IPS DF 19.7 (cell line): ENCODE measurements at regions not wholly inside any gene's neighbourhood (a gene's known extent, or its start where the extent isn't known, plus 50 kb on each side); places are given as distances from the start of the nearest gene placed in this dataset.

ENCODE experiments used
- DNase-seq: peaks from one replicate; pipeline ENCODE4 v3.0.0-alpha.2; 2013; ENCODE audit warnings: low read depth, low spot score

DNA sequence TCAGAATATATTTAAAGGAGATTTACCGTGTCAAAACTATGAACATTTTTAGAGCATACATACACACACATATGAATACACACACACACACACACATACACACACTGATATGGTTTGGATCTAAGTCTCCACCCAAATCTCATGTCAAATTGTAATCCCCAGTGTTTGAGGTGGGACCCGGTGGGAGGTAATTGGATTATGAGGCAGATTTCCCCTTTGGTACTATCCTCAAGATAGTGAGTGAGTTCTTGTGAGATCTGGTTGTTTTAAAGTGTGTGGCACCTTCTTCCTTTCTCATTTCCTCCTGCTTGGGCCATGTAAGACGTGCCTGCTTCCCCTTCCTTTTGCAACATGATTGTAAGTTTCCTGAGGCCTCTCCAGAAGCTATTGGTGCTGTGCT, 515.0 kb upstream of the ZMIZ1 start:
- DNase-seq, result no peak

DNA sequence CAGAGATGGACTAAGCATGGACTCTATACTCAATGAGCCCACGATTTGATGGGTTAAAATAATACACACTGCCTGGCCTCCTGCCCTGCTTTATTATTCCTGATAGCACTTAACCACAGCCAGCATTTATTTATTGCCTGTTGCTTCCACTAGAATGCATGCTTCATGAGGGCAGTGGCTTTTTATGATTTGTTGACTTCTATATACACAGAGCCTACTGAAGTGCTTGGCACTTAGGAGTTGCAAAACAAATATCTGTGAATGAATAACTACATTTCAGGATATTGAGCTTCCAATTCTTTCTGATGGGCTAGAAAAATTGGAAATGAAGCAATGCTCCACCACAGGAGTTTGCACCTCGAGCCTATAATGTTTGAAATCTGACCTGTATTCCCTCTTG, 513.6 kb upstream of the ZMIZ1 start:
- DNase-seq, result no peak

DNA sequence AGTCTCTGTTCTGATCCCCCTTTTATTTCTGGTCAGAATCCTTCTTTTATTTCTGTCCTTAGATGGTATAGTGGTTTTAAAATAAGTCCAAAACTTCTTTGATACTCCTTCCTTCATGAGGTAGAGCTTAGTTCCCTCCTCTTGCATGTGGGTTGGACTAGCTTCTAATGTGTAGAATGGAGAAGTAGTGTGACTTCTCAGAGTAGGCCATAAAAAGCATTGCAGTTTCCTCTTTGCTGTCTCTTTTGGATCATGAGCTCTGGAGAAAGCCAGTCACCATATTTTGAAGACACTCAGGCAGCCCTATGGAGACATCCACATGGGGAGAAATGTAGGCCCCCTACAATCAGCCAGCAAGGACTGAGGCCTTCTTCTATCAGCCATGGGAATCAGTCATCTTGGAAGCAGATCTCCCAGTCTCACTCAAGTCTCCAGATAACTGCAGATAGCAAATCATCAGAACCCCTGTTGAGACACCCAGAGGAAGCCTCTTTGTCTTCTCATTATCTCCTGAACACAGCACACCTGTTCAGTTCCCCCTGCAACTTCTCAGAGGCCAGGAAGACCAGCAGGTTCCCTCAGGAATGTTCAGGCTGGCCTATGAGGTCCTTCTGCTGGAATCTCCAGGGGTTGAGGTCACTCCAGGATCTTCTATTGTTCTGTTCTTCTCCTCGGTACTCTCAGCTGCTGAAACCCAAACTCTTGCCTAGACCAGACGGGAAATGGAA, 511.9 kb upstream of the ZMIZ1 start:
- DNase-seq, result no peak

DNA sequence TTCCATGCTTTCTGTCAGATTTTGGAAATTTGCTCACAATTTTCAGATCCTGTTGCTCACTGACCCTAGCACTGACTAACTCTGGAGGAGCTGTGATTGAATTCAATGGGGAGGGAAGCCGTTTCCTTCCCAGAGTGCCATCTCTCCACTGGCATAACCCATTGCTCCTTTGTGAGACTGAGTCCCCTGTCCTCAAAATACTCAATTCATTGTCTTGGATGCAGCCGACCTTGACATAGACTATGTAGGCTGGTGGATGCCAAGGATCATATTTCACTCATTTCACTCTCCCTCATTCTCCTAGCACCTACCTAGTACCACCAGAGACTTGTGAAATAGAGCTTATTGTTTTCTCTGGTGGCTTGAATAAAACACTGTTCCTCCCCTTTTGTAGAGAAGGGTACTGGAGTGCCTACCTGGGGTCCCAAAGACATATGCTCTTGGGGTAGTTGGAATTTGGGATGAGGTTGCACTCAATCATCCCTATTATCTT, 511.3 kb upstream of the ZMIZ1 start:
- DNase-seq, result no peak

DNA sequence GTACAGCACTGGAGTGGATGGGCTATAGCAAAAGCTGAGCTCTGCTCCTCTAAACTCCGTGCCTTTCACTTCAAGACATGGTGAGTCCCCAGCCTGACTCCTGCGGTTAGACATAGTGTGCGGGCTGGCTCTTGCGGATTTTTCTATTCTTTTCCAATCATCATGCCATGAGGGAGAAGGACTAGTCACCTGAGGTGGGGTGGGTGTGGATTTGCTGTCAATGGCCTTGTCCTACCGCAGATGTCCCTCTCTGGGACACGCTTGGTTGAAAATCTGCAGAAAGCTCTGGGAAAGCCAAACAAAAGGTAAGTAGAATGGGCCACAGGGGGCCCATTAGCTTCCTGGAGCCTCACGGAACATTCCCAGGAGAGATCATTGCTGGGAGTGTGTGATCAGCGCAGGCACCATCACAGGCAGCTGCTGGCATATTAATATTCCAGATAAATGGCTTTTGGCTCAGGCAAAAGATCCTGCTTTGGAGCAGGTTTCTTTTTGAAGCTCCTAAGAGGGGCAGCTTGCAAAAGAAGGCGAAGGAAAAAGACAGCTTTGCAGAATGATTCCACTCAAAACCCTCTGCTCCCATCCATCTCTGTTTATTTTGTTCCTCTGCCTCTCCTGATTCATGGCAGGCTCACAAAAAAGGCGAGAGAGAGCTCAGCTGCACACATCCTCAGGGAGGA, 509.0 kb upstream of the ZMIZ1 start:
- DNase-seq, result no peak

DNA sequence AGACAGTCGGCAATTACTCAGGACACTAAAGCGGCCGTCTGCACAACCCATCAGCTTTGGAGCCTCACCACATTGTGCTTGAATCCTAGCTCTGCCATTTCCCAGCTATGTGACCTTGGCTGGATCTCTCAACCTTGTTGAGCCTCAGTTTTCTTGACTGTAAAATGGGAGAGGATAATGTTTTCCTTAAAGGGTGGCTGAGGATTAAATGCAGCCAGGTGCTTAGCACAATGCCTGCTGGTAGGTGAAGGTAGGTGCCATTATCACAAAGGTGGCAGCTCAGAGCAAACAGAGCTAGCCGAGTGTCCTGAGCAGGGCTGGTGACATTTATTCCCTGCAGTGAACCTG, 508.5 kb upstream of the ZMIZ1 start:
- no peak for DNase-seq

DNA sequence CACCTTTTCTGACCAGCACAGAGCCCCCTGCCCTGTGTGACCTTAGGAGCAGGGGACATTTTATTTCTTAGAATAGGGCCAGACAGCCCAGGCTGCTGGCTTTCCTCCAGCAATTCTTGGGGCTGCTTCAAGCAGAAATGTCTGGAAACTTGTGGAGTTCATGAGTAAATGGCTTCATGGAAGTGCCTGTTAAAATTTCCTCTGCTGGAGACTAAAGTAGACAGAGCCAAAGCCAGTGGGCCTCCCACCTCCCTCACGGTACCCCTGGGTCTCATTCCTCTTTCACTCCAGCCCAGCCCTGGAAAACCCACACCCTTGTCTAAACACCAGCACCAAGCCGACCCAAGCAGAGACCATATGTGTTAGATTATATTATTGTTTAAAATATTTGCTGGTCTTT, 505.5 kb upstream of the ZMIZ1 start:
- DNase-seq, result no peak

DNA sequence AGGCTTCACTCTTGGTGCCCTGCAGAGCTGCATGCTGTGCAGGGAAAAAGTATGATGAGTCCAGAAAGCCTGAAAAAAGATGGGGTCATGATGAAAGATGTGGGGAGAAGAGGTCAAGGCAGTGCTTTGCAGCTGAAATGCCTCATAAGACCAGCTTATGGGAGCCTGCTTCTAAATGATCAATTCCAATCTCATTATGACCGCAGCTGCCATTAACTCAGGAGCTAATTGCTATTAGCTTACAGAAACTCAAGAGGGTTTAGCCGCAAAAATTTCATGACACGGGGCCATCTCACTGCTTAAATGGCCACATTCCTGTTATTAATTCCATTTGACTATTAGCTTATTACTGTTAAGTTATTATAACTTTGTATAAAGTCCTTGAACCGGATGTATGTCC, 502.9 kb upstream of the ZMIZ1 start:
- DNase-seq, result no peak

DNA sequence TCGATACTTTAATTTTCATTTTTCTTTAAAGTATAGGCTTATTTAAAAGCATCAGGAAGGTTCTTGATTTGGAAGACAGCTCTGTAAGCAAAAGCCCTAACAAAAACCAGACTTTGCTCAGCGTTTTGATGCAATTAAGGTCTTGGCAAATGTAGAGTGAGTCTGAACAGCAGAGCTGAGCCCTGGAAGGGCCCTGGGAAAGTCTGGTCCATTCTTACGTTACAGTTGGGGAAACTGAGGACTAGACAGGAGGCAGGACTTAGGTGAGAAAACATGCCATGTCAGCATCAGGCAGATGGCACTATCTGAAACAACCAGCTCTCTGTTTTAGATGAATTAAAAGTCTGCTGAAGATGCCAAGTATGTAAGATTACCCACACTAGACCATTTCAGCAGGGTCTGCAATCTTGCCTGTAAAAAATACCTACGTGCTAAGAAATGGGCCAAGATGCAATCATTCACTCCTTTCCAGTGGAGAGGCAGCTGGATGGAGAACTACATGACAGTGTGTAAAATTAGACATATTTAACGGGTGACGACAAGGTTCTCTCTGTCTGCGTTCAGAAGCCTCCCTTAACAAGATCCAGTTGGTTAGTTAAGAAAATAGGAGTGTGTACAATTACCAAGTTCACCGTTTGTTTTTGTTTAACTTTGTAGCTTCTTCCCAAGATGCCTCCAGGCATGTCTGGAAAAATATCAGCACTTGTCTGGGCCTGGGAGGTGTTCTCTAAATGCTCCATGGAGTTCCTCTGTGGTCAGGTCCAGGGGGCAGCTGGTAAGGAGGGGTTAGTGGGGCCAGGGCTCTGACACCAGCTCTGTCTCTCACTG, 502.3 kb upstream of the ZMIZ1 start:
- no peak for DNase-seq

DNA sequence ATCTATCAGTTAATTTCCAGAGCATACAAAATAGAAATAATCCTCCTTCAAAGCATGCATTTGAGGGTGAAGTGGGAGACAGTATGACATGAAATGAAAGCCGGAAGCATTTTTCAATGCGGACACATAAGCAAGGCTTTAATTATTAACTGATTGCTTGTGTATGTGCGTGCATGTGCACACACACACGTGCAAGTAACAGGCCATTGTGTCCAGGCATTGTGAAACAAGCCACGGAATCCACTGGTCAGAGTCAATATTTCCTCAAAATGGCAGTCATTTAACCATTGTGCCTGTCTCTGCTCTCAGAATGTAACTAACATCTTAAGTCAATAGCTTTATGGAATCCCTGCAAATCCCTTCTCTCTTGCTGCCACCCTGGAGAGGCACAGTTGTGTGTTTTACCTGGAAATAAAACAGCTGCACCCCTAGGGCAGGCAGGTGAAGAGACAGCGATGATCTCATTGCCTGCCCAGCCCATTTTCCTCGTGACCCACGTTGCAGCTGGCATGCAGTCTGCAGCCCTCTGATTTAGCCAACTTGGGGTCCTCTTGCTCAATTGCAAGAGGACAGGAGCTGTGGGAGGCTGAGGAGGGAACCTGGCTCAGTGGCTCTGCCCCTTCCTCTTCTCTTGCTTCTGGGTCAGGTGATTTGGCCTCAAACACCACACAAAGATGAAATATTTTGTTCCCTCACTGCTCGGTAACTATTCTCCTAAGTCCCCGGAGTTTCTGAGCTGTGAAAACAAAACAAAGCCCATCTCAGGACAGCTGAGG, 500.9 kb upstream of the ZMIZ1 start:
- DNase-seq, result no peak

DNA sequence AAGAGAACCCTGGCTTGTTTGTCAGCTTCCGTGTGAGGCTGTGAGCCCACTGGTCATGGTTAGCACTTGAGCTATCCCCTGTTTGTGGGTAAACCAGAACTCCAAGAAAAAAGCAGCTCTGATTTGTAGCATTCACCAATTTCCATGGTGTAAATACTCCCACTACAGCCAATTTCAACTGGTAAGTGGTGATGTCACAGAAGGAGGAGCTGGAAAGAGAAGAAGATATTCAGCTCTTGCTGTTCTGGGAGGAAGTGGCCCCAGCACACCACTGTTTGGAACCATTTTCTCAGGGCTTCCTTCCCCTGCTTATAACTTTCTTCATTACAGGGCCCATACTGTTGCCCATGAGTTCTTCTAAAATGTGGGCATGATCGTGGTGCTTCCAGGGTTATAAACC, 500.1 kb upstream of the ZMIZ1 start:
- no peak for DNase-seq

DNA sequence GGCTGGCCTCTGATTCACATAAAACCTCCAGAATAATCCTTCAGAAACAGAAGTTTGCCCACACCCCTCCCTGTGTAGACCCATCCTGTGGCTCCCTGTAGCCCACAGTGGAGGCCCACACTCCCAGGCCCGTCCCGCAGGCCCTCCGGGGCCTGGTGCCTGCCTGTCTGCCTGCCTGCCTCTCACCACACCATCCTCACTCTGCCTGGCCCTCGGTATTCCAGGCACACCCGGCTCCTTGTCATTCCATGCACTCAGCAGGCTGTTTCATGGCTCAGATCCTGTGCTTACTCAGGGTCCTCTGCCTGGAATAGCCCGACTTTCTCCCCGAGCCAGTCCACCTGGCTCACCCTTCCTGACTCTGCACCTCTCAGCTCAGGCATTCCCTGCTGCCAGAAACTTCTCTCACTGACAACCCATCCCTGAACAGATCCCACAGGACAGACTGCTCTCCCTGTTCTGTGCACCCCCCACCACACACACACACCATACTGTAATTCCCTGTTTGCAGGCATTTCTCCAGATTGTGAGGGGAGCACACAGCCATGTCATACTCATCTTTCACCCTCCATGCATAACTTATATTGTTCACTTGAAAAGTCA, 498.0 kb upstream of the ZMIZ1 start:
- DNase-seq, result no peak

DNA sequence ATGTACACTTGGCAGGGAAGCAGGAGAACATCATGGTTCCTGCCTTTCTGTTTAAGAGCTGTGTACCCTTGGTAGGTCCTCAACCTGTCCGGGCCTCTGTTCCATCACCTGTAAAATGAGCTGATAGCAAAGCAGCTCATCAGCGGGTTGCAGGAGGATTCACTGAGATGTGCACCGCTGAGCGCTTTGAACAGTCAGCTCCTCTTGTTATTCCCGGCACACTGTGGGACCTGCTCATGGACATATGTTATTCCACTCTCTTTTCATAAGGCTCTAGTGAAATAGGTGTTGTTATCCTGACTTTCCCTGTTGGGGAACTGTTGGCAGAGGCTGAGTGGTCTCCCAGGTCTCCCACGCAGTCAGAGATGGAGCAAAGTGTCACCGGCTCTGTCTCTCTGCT, 497.5 kb upstream of the ZMIZ1 start:
- DNase-seq, result no peak

DNA sequence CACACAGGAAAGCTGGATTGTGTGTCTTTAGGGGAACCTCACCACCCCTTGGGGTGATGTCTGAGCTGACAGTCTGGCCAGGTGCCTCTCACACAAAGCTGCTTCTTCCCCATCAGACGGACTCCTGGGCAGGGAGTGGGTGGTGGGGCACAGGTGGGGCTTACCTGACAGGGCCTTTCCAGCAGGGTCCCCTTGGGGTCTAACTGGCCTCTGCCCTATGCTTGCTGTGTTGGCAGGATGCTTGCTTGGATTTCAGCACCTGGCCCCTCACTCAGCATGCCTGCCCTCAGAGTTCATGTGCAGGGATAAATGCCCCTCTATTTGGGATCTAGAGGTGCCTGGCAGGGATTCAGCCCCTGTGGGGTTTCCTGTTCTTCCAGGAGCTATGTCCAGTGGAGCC, 496.9 kb upstream of the ZMIZ1 start:
- DNase-seq, result no peak

DNA sequence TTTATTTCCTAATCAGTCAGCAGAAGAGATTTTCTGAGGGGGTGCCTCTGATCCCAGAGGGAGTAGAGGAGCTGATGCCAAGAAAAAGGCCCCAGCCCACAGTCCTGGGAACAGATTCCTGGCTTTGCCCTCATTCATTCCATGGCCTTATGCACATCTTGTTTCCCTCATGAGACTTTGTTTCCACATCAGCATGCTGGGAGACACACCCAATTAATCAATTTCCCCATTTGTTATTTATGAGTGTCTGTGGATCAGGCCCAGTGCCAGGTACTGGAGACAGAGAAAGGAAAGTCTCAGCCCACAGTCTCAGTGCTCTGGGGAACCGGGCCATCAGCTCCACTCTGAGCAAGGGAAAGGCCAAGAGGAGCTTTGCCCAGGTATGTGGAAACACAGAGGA, 496.2 kb upstream of the ZMIZ1 start:
- no peak for DNase-seq

DNA sequence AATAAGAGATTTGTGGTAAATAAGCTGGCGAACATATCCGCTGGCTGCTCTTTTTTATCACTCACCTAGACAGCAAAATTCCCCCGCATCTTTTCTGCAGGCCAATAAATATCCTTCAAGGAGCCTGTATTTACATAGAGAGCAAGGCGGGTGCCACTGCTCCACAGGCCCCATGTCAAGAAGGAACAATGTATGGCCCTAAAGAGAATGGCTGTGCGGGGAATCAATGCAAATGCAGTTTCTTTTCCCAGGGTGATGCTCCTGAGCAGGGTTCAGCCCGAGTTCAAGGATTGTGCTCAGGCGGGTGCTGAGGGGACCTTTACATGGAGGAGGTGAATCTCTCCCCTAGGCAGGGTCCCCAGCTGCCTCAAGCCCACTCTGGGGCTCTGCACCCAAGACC, 494.2 kb upstream of the ZMIZ1 start:
- no peak for DNase-seq

DNA sequence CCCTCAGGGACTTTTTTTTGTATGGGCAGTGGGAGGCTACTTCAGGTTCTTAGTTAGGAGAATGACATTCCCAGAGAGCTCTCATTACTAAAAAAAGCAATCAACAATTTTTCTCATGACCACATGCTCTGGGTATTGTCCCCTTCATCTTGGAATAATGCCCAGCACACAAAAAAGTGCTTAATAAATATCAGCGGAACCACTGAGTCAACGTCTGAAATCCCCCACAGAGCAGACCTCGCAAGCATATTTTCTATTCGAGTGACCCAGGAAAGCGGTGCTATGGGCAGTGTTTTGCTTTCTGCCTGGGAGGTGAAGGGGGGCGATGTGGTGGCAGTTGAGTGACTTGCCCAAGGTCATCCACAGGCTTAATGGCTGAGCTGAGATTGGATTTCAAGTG, 493.4 kb upstream of the ZMIZ1 start:
- no peak for DNase-seq

DNA sequence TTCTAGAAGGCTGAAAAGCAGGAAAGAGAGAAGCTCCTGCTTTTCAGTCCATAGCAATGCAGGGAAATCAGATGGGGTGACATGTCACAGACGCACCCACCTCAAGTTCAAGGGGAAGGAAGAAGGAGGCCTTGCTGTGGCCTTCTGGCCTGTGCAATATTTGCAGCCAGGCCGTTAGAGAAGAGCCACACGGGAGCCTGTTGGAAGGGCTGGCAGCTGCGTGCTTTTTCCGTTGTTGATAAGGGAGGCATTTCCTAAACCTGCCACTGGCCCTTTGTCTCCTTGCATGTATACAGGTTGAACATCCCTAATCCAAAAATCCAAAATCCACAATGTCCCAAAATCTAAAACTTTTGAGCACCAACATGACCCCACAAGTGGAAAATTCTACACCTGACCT, 492.5 kb upstream of the ZMIZ1 start:
- DNase-seq, result no peak

DNA sequence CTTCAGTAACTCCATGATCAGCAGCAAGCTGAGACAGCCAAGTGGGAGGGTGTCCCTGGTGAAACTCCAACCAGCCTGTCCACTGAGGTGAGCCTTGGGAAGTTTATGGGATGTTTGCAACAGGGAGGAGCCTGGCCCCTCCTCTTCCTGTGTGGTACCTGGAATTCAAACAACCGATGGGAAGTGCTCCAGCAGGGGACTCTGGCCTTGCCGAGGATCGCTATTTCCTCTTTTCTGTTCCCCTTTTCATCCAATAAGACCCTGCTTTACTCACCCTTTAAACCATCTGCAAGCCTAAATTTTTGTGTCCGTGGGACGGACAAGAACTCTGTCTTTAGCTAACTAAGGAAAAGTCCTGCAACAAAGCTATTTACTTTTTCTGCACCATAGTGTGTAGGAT, 491.1 kb upstream of the ZMIZ1 start:
- no peak for DNase-seq

DNA sequence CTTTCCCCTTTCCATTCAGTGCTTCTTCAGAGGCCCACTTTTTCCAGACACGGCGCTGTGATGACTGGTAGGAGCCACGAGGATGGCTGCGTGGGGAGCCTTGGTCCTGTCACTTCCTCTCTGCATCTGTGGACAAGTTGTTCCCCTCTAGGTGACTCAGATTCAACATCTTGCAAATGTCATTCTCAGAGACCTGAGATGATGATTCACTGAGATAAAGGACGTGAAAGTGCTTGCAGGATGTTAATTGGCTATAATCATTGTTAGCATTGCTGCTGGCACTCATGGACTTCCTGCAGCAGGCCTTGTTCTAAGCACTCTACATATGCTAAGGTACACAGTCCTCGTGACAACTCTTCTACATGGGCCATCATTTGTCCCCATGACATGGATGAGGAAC, 489.8 kb upstream of the ZMIZ1 start:
- DNase-seq, result no peak

DNA sequence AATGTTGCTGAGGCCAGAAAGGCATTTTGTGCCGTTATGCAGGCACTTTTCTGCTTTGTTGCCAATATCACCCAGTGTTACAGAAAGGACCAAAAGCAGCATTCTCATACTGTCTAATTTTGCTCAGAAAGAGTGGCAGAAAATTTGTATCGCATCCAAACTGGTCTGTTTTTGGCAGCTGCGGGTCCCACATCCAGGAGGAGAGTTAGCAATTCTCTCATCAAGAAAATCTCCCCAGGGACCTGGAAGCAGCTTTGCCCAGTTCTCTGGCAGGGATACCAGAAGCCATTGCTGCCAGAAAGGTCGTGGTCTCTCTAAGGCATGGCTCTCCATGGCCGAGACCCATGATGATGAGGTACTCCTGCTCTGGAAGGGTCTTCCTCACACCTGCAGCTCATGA, 489.2 kb upstream of the ZMIZ1 start:
- DNase-seq, result no peak

DNA sequence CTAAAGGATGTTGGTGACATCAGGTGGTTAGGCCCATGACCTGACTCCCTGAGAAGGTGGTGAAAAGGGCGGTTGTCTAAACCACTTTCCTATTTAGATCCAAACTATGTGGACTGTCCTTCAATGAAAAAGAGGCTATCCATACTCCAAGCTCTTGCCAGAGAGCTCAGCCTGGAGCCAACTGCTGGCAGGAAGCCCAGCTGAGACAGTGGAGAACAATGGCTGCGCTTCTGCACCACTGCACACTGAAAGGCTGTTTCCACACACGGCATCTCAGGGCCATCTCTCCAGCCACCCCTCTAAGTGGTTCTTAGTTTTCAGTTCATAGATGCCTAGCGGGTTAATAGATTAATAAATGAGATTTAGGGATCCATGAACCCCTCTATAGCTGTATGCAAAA, 488.8 kb upstream of the ZMIZ1 start:
- DNase-seq, result no peak
